ENCODE measurements at regions not wholly inside any gene's neighbourhood (a gene's known extent, or its start where the extent isn't known, plus 50 kb on each side); places are given as distances from the start of the nearest gene placed in this dataset.
"Not testable (repeated sequence)": the region's sequence is repeated elsewhere in the genome, so short reads cannot be mapped to it uniquely, and the experiment has no call there.

DNA sequence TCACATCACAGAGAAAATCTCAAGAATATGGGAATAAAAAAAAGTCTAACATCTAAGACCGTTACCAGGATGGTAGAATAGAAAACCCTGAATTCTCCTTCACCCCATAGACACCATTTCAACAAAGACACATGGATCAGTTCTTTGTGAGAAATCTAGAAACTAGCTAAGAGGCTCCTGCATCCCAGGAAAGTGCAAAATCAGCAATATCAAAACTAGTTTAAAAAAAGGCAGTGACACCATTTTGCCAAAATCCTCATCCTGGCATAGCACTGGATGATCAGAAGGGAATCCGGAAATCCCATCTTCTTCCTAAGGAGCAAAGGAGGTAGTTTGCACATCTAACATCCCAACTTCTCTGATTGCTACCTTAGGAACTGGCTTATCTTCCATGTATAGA, 88.9 kb upstream of the MAGEE2 start:
- DNase-seq = no peak

DNA sequence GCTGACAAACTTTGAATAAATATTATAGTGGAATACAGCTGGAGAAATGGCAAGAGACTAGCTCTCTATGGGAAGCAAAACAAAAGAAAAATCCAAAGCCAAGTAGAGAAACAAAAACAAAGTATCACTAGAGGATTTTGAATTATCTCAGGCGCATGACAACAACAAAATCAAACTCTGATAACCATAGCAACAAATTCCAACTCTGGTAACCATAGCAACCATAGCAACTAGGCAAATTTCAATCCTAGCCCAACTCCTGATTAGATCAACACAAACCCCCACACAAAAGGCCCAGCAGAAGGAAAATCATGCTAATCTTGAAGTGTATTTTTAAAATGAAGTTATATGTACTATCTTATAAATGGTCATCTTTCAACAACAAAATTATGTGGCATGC, 98.4 kb upstream of the MAGEE2 start:
- no peak for DNase-seq

DNA sequence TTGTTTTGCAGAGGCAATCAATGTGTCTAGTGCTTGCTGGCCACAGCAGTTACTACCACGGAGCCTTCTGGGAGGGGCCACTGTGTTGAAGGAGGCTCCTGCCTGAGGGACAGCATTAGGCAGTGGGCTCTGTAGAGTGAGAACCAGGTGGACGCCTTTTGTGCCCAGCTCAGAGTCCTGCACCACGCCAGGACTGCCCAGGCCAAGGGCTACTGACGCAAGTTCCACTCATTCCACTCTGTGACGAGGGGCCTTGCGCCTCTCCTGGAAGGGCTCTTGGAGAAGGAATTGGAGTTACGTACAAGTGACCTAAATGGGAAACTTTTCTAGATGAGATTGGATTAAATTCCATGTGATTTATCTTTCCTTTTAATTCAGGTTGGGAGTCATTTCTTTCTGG, 102.8 kb upstream of the MAGEE2 start:
- no peak for DNase-seq

DNA sequence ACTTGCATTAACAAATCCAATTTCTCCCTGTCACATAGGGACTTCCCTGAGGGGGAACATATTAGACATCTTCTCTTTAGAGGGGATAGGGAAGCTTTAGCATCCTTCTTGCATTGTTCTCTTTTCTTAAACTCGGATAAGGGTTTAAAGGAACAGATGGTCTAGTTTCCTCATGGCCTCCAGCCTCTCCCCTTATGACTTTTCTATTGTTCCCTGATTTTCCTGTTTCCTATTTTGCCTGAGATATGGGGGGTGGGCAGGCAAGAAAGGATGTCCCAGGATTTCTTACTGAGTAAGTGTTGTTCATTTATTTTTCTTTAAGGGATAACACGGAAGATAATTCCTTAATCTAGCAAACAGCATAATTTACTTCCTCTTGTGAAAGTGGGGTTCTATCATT, 107.7 kb upstream of the MAGEE2 start:
- no peak for DNase-seq

DNA sequence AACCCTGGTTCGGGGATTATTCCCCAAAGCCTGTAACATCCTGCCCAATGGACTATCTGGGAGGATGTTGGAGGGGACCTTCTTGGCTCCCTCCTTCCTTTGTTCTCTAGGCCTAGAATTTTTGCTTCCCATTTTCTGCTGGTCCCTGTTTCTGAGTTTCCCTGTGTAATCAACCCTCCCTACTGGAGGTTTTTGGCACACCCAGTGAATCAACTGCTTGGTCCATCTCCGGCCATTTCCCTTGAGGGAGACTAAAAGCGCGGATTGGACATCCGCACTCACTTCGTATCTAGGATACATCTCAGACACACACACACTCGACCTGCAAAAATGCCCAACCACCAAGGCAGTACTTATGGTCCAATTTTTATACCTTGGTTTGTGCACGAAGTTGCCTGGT, 108.2 kb upstream of the MAGEE2 start:
- no peak for DNase-seq

DNA sequence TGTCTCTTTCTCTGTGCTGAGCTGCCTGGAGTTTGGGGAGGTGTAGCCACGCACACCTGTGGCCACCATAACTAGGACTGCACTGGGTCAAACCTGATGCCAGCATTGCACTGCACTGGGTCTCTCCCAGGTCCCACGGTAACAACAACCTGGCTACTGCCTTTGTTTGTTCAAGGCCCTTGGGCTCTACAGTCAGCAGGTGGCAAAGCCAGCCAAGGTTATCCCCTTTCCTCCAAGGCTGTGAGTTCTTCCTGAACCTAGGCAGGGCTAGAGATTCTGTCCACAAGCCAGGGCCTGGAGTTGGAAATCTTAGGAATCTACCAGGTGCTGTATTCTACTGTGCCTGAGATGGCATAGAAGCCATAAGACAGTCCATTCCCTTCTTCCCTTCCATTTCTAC, 126.7 kb upstream of the MAGEE2 start:
- no peak for DNase-seq

DNA sequence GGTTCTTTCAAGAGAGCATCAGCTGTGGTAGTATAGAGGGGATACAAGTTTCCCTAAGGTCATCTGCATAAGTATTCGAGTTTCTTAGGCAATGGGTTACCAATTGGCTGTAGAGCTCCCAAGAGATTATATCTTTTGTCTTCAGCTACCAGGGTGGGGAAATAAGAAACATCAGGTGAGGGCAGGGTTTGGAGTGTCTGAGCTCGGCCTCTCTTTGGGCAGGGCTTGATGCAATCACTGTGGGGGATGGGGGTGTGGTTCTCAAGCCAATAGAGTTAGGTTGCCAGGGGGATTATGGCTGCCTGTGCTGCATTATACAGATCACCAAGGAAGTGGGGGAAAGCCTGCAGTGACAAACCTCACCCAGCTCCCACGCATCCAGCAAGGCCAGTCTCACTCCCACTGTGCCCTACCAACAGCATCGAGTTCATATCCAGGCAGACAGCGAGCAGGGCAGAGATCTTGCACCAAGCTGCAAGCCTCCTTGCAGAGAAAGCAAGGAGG, 172.1 kb upstream of the MAGEE2 start:
- no peak for DNase-seq

DNA sequence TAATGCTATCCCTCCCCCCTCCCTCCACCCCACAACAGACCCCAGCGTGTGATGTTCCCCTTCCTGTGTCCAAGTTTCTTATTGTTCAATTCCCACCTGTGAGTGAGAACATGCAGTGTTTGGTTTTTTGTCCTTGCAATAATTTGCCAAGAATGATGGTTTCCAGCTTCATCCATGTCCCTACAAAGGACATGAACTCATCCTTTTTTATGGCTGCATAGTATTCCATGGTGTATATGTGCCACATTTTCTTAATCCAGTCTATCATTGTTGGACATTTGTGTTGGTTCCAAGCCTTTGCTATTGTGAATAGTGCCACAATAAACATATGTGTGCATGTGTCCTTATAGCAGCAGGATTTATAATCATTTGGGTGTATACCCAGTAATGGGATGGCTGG, 176.3 kb upstream of the MAGEE2 start:
- DNase-seq = not testable (repeated sequence)

DNA sequence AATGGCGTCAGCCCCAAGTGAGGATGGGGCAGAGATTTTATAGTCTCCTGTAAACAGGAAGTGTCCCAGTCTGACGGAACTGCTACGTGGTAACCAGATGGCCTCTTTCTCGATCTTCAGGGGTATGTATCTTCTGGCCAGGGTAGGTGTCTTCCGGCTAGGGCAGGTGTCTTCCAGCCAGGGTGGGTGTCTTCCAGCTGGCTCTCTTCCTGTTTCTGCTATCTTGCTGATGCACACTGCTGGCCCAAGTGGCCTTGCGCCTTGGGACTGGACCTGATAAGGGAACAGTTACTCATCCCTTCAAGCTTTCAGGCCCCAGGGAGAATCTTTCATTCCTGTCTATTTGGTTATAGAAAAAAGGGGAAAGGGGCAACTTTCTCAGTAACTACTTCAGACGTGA, 178.7 kb upstream of the MAGEE2 start:
- DNase-seq = no peak

DNA sequence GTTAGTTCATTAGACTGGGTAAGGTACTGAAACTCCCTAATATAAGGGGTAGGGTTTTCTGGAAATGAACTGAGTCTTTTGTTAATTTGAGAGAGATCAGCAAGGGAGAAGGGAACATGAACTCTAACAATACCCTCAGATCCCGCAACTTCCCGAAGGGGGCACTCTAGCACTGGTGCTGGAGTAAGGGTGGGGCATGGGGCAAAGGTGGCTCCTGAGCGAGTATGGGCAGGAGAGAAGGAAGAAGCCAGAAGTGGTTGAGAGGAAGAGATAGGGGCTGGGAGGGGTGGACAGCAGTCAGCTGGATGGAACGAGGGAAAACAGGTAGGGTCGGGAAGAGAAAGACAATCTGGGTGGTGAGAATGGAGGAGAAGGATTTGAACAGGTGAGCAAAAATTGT, 183.2 kb upstream of the MAGEE2 start:
- no peak for DNase-seq

DNA sequence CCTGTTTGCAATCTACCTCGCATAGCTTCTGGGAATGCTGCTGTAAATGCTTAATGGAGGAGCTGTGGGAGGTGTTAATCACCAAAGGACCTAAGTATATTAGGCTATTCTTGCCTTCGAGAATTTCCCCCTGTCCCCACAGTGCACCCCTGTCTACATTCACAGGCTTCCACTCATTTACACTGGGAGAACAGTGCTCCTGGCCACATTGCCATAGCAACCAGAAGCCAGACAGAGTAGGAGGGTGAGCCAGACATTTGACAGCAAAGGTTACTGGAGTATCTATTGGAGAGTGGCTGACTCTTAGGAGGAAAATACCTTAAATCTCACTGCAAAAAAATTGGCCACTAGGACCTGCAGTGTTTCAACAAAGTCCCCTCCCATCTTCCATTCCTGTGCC, 185.9 kb upstream of the PBDC1 start:
- DNase-seq = no peak

DNA sequence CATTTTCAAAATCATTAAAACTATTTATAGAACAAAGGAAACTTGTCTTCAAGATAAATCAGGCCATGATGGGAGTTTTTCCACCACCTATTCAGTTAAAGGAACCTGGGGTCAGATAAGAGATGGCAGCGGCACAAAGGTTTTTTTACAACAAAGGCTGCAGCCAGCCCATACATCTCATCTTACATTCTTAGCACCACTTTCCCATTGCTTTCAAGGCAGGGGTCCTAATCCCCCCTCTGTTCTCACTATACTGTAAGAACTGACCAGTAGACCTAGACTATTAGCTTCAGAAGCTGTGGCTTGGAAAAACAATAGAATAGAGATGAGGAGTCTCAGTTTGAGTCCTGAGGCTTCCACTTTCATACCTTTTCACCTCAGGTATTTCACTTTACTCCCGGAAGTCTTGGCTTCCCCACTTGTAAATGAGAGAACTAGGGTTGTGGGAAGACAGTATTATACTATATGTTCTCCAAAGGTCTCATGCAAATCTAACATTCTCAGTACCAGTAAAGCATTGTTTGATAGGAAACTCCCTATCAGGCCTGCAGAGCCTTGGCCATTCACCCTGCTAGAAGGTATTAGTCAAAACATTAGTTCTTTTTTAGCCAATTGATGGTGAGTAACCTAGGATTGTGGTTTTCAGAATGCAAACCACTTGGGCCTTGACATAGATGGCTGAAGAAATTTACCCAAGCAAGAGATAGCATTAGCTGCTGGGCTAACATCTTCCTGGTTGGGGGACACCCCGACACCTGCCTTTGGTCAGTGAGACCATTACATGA, 182.9 kb upstream of the PBDC1 start:
- no peak for DNase-seq

DNA sequence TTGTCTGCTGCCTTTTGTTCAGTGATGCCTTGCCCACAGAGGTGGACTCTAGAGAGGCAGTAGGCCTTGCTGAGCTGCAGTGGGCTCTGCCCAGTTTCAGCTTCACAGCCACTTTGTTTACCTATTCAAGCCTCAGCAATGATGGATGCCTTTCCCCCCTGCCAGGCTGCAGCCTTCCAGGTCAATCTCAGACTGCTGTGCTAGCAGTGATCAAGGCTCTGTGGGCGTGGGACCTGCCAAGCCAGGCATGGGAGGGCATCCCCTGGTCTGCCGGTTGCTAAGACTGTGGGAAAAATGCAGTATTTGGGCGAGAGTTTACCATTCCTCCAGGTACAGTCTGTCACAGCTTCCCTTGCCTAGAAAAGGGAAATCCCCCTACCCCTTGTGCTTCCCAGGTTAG, 175.2 kb upstream of the PBDC1 start:
- no peak for DNase-seq

DNA sequence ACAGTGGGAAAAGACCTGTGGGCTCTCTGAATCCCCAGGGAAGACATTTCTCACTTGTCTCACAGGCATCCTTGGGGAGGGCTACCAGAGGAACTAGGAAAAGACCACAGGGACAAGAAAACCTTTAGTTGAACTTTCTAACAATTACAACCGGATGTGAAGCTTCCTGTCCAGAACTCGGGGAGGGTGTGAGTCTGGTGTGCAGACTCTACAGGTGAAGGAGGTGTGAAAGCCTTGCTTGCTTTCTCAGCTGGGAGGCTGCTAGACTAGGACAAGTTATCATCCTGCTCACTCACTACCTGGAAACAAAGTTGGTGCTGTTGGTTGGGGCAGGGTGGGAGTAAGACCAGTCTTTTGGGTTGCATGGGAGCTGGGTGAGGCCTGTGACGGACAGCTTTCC, 158.5 kb upstream of the PBDC1 start:
- DNase-seq = no peak

DNA sequence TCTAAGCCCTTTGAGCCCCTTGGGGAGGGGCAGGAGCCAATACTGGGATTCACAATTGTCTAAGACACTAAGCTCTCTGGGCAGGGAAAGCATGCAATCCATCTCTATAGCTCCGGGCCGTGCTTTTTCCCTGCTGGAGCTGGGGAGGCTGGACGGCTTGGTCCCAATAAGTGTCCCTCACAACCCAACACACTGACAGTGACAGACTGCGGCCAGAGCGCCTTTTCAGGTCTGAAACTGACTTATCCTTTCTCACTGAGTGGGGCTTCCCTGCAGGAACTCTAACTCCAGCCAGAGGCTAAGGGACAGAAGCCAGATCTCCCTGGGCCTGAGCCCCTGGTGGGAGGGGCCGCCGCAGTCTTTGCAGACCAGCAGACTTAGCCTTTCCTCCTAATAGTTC, 146.6 kb upstream of the PBDC1 start:
- no peak for DNase-seq

DNA sequence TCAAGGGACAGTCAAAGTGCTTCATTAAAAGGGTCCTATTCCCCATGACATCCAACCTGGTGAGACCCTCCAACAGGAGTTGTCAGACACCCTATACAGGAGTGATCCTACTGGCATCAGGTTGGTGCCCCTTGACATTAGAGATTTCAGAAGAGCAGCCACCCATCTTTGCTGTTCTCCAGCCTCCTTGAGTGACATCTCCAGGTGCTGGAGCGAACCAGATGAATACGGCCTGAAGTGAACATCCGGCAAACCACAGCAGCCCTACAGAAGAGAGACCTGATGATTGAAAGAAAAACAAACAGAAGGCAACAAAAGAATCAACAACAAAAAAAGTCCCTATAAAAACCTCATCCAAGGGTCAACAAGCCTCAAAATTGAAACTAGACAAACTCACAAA, 146.1 kb upstream of the PBDC1 start:
- no peak for DNase-seq

DNA sequence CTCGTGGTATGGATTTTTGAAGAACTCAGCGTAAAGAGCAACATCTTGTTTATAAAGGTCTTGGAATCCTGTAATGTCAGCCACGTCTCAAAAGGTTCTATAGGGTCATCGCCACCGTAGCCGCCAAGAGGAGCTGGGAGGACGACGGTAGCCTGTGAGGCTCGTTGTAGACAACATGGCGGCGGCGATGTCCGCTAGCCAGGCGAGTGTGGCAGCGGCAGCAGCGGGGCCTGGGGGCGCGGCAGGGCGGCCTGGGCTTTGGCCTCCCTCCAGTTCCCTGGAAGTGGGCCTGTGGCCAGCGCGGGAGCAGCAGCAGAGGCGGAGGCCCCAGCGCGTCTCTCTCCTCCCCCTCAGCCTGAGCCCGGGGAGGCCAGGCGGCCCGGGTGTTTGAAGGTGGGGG, 143.5 kb upstream of the PBDC1 start:
- DNase-seq = peak; percentile 32

DNA sequence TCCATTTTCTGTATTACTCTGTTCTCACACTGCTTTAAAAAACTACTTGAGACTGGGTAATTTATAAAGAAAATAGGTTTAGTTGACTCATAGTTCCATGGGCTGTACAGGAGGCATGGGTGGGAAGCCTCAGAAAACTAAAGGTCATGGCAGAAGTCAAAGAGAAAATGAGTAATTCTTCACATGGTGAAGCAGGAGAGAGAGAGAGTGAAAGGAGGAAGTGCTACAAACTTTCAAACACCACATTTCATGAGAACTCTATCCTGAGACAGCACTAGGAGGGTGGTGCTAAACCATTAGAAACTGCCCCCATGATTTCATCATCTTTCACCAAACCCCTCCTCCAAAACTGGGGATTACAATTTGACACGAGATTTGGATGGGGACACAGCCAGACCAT, 108.0 kb upstream of the PBDC1 start:
- DNase-seq = no peak

DNA sequence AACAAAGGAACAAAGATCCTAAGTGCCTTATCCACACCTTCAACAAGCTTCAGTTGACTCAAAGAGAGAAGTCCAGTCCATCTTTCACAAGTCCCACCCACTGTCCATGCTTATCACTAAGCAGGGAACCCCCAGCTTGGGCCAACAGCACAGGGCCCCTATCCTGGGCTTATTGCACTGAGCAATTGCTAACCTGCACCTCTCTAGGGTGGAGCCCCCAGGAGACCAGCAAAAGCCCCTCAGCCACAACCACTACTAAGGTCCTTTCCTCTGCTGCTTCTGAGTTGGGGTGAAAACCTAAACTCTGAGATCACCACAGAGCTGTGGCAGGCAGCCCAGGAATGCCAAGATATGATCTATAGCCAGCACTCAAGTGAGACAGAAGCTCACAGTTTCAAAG, 96.7 kb upstream of the PBDC1 start:
- no peak for DNase-seq

DNA sequence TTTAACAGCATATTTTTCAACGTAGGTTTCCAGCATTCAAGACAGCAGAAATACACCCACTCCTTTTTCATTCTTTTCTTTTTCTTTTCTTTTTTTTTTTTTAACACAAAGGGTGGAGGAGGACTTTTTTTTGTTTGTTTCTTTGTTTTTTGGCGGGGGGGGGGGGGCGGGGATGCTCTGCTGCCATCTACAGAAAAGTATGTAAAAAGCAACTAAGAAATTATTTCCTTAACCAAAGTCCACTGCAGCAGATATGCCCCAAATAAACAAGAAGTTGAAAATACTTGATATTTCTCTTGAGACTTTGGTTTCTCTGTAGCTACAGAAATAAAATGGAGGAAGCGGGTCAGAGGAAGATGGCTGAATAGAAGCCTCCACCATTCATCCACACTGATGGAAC, 63.2 kb upstream of the PBDC1 start:
- no peak for DNase-seq

All from NCI-H1105 (cell line).